ENCODE measurements at regions not wholly inside any gene's neighbourhood (a gene's known extent, or its start where the extent isn't known, plus 50 kb on each side); places are given as distances from the start of the nearest gene placed in this dataset.

GRCh38 chr5:71862507-71863060, 143.5 kb downstream of the CARTPT start:
- Histone ChIP-seq H3K4me1 (ENCODE audit: insufficient read depth) (no peaks in the 10 kb centered on the region), H3K36me3 (ENCODE audit: insufficient read depth) (no peaks in the 10 kb centered on the region), H3K4me3 (ENCODE audit: low read depth, low read length) (no peak overlapping the region), H3K27ac (ENCODE audit: low read depth) (no peak overlapping the region)
- DNase-seq (ENCODE audit: extremely low spot score) = no peak
- WGBS = 0% methylated on average over 1 of the region's 1 CpG

- WGBS = 44% methylated on average over 8 of the region's 8 CpGs
- no peak overlapping the region for H3K27ac ChIP-seq (ENCODE audit: low read depth)
- no peaks in the 10 kb centered on the region for H3K36me3 ChIP-seq (ENCODE audit: insufficient read depth)
- DNase-seq (ENCODE audit: extremely low spot score) = no peak
- no peaks in the 10 kb centered on the region for H3K4me1 ChIP-seq (ENCODE audit: insufficient read depth)
- H3K4me3 ChIP-seq (ENCODE audit: low read depth, low read length) = no peak overlapping the region
These were observed 145.9 kb downstream of the CARTPT start for GRCh38 chr5:71864730-71865601.

GRCh38 chr5:71865665-71866320, 146.7 kb downstream of the CARTPT start:
- DNase-seq (ENCODE audit: extremely low spot score) = no peak
- Histone ChIP-seq H3K4me1 (ENCODE audit: insufficient read depth) (no peaks in the 10 kb centered on the region), H3K27ac (ENCODE audit: low read depth) (no peak overlapping the region), H3K36me3 (ENCODE audit: insufficient read depth) (no peaks in the 10 kb centered on the region), H3K4me3 (ENCODE audit: low read depth, low read length) (no peak overlapping the region)
- 86% methylated on average over 3 of the region's 3 CpGs for WGBS

GRCh38 chr5:71872311-71872864, 153.3 kb downstream of the CARTPT start:
- Histone ChIP-seq H3K4me3 (ENCODE audit: low read depth, low read length) (no peak overlapping the region), H3K4me1 (ENCODE audit: insufficient read depth) (no peaks in the 10 kb centered on the region), H3K36me3 (ENCODE audit: insufficient read depth) (no peaks in the 10 kb centered on the region), H3K27ac (ENCODE audit: low read depth) (no peak overlapping the region)
- 73% methylated on average over 6 of the region's 6 CpGs for WGBS
- no peak for DNase-seq (ENCODE audit: extremely low spot score)

GRCh38 chr5:71873191-71873591, 154.1 kb downstream of the CARTPT start:
- 53% methylated on average over 1 of the region's 1 CpG for WGBS
- Histone ChIP-seq H3K36me3 (ENCODE audit: insufficient read depth) (no peaks in the 10 kb centered on the region), H3K4me1 (ENCODE audit: insufficient read depth) (no peaks in the 10 kb centered on the region), H3K27ac (ENCODE audit: low read depth) (no peak overlapping the region), H3K4me3 (ENCODE audit: low read depth, low read length) (no peak overlapping the region)
- DNase-seq (ENCODE audit: extremely low spot score) = no peak

- Histone ChIP-seq H3K36me3 (ENCODE audit: insufficient read depth) (no peaks in the 10 kb centered on the region), H3K27ac (ENCODE audit: low read depth) (no peak overlapping the region), H3K4me3 (ENCODE audit: low read depth, low read length) (no peak overlapping the region), H3K4me1 (ENCODE audit: insufficient read depth) (no peaks in the 10 kb centered on the region)
- DNase-seq (ENCODE audit: extremely low spot score) = no peak
- 38% methylated on average over 2 of the region's 2 CpGs for WGBS
These were observed 155.4 kb downstream of the CARTPT start for GRCh38 chr5:71874521-71874920.

- 89% methylated on average over 1 of the region's 1 CpG for WGBS
- DNase-seq (ENCODE audit: extremely low spot score) = no peak
- no peak overlapping the region for H3K4me3 ChIP-seq (ENCODE audit: low read depth, low read length)
These were observed 158.4 kb downstream of the CARTPT start for GRCh38 chr5:71877511-71877910.

GRCh38 chr5:71880536-71880935, 161.5 kb downstream of the CARTPT start:
- DNase-seq (ENCODE audit: extremely low spot score) = no peak
- Histone ChIP-seq H3K27ac (ENCODE audit: low read depth) (no peak overlapping the region), H3K4me3 (ENCODE audit: low read depth, low read length) (no peak overlapping the region), H3K36me3 (ENCODE audit: insufficient read depth) (no peaks in the 10 kb centered on the region), H3K4me1 (ENCODE audit: insufficient read depth) (peaks cover 1% of the 10 kb centered on the region)
- 52% methylated on average over 5 of the region's 5 CpGs for WGBS

More at GRCh38 chr5:71877511-71877910, 158.4 kb downstream of the CARTPT start:
- H3K4me1 ChIP-seq (ENCODE audit: insufficient read depth) = peaks cover 1% of the 10 kb centered on the region
- no peak overlapping the region for H3K27ac ChIP-seq (ENCODE audit: low read depth)
- H3K36me3 ChIP-seq (ENCODE audit: insufficient read depth) = no peaks in the 10 kb centered on the region

- 65% methylated on average over 10 of the region's 10 CpGs for WGBS
- no peak overlapping the region for H3K27ac ChIP-seq (ENCODE audit: low read depth)
- no peak for DNase-seq (ENCODE audit: extremely low spot score)
- no peak overlapping the region for H3K4me3 ChIP-seq (ENCODE audit: low read depth, low read length)
- no peaks in the 10 kb centered on the region for H3K36me3 ChIP-seq (ENCODE audit: insufficient read depth)
- H3K4me1 ChIP-seq (ENCODE audit: insufficient read depth) = peaks cover 1% of the 10 kb centered on the region
These were observed 164.0 kb downstream of the CARTPT start for GRCh38 chr5:71882826-71883741.

- 61% methylated on average over 2 of the region's 2 CpGs for WGBS
- Histone ChIP-seq H3K27ac (ENCODE audit: low read depth) (no peak overlapping the region), H3K4me3 (ENCODE audit: low read depth, low read length) (no peak overlapping the region), H3K4me1 (ENCODE audit: insufficient read depth) (peaks cover 1% of the 10 kb centered on the region), H3K36me3 (ENCODE audit: insufficient read depth) (no peaks in the 10 kb centered on the region)
- DNase-seq (ENCODE audit: extremely low spot score) = no peak
These were observed 164.6 kb downstream of the CARTPT start for GRCh38 chr5:71883742-71884103.

GRCh38 chr5:71884926-71885325, 165.9 kb downstream of the CARTPT start:
- no peaks in the 10 kb centered on the region for H3K36me3 ChIP-seq (ENCODE audit: insufficient read depth)
- DNase-seq (ENCODE audit: extremely low spot score) = no peak
- H3K27ac ChIP-seq (ENCODE audit: low read depth) = no peak overlapping the region
- no peak overlapping the region for H3K4me3 ChIP-seq (ENCODE audit: low read depth, low read length)
- peaks cover 1% of the 10 kb centered on the region for H3K4me1 ChIP-seq (ENCODE audit: insufficient read depth)

GRCh38 chr5:71886406-71886805, 167.3 kb downstream of the CARTPT start:
- H3K4me1 ChIP-seq (ENCODE audit: insufficient read depth) = no peaks in the 10 kb centered on the region
- no peak overlapping the region for H3K4me3 ChIP-seq (ENCODE audit: low read depth, low read length)
- no peak overlapping the region for H3K27ac ChIP-seq (ENCODE audit: low read depth)
- DNase-seq (ENCODE audit: extremely low spot score) = no peak
- WGBS = 85% methylated on average over 2 of the region's 2 CpGs
- H3K36me3 ChIP-seq (ENCODE audit: insufficient read depth) = no peaks in the 10 kb centered on the region

- WGBS = 82% methylated on average over 2 of the region's 2 CpGs
- Histone ChIP-seq H3K4me3 (ENCODE audit: low read depth, low read length) (no peak overlapping the region), H3K27ac (ENCODE audit: low read depth) (no peak overlapping the region), H3K4me1 (ENCODE audit: insufficient read depth) (no peaks in the 10 kb centered on the region), H3K36me3 (ENCODE audit: insufficient read depth) (no peaks in the 10 kb centered on the region)
- DNase-seq (ENCODE audit: extremely low spot score) = no peak
These were observed 168.6 kb downstream of the CARTPT start for GRCh38 chr5:71887680-71888079.
